EL (cell line): ENCODE measurements at regions not wholly inside any gene's neighbourhood (a gene's known extent, or its start where the extent isn't known, plus 50 kb on each side); places are given as distances from the start of the nearest gene placed in this dataset.

Experiments
- DNase-seq: peaks from one replicate; pipeline ENCODE4 v3.0.0-alpha.2; 2016

DNA sequence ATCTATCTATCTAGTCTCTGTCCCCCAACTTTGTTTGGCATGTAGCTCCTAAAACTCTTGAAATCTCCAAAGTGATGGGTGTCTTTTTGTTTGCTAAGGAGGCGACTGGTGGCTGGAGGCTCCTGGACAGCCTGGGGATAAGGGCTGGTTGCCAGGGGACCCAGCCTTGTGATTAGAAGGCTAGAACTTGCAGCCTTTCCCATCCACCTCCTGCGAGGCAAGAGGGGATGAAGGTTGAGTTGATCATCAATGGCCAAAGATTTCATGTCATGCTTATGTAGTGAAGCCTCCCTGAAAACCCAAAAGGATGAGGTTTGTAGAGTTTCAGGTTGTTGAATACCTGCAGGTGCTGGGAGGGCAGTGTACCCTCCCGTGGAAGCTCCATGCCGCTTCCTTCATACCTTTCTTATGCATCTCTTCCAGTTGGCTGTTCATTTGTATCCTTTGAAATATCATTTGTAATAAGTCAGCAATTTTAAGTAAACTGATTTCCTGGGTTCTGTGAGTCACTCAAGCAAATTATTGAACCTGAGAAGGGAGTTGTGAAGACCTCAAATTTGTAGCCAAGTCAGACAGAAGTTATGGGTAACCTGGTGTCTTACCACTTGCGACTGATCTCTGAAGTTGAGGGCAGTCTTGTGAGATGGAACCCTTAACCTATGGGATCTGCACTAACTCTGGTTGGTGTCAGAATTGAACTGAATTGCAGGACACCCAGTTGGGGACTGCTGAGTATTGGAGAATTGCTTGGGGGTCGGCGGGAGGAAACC lies 202.4 kb downstream of the SEC14L1 start:
- no peak for DNase-seq

GRCh38 chr17:77344038-77344437 lies 203.3 kb downstream of the SEC14L1 start:
- no peak for DNase-seq

DNA sequence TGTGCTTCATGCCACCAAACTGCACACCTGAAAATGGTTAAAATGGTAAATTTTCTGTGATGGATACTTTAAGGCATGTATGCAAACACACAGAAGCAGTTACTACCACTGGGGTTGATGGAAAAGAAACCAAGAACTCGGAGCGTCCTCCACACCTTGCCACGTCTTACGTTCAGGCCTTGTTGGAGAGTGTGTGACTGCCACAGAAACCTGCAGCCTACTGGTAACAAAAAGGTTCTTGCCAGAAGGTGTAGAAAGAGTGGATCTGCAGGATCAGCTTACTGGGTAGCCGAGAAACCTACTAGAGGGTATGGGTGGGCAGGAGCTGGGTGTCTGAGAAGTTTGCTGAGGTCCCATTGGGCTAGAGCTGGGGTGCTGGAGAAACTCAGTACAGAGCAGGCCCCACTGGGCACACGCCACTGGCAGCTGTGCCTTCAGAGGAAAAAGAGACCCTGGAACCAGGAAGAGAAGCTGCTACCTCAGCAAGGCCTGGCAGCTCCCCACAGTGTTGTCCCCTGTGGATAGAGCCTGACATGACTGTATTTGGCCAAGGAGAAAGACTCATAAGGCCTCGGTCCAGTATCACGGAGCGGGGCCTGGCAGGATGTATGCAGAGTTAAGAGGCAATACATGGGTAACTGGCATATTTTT lies 204.6 kb downstream of the SEC14L1 start:
- no peak for DNase-seq

DNA sequence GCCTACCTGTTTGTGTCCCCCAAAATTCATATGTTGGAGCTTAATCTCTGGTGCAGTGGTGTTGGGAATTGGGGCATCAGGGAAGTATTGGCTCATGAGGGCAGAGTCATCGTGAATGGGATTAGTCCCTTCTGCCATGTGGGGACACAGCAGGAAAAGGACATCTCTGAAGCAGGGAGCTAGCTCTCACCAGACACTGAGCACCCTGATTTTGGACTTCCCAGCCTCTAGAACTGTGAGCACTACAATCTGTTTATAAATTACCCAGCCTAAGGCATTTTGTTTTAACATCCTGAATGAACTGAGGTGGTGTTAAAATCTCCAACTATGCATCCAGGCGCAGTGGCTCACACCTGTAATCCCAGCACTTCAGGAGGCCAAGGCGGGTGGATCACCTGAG lies 206.0 kb downstream of the SEC14L1 start:
- DNase-seq: no peak

DNA sequence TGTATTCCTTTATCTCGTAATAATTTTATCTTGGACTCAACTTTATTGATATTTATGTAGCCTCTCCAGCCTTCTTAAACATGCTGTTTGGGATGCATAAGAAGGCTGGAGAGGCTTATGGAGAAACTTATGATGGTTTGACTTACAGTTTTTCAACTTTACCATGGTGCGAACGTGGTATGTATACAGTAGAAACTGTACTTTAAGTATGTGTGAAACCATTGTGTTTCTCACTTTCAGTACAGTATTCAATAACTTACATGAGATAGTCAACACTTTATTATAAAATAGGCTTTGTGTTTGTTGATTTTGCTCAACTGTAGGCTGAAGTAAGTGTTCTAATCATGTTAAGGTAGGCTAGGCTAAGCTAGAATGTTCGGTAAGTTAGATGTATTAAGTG lies 206.8 kb downstream of the SEC14L1 start:
- no peak for DNase-seq

DNA sequence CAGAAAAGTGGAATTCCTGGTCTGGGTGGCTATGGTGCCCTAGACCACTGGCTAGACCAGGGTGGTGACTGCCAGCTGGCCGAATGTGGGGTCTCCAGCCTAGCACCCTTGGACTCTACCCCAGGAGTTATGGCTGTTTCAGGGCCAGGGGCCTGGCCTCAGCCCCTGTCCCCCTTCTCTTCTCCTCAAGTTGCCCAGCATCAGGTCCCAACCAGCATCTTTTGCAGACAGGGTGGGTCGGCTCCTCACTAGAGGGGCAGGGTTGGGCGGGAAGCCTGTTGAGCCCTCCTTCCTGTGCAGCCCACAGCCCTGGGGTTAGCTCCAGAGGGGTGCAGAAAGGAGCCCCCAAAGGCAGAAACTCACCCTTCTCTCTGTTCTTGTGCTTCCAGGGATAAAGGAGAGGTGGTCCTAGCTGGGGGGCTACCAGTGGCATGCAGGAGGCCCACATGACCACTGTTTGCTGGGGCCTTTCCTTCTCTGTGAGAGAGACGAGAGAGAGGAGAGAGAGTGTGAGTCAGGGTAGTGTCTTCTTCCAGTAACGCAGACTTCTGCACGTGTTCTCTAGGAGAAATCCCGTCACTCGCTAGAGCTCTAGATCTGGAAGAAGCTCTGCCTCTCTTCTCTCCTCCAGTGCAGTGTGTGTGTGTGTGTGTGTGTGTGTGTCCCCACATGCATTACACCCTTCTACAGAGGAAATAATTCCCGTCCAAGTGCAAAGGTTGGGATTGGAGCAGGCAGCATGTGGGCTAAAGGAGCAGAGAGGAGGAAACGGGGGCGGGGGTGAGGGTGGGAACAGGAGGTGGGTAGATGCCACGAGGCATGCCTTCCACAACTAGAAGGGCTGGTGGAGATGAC lies 209.4 kb downstream of the SEC14L1 start:
- peak; percentile 54 for DNase-seq

DNA sequence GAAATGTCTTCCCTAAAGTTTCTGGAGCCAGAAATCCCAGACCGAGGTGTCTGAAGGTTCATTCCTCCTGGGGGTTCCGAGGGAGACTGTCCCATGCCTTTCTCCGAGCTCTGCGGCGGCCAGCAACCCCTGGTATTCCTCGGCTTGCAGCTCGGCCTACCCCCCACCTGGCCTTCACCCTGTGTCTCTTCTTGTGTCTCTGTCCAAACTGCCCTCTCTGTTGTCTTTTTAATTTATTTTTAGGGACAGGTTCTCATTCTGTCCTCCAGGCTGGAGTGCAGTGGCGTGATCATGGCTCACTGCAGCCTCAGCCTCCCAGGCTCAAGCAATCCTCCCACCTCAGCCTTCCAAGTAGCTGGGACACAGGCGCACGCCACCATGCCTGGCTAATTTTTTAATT lies 211.7 kb downstream of the SEC14L1 start:
- DNase-seq: no peak

DNA sequence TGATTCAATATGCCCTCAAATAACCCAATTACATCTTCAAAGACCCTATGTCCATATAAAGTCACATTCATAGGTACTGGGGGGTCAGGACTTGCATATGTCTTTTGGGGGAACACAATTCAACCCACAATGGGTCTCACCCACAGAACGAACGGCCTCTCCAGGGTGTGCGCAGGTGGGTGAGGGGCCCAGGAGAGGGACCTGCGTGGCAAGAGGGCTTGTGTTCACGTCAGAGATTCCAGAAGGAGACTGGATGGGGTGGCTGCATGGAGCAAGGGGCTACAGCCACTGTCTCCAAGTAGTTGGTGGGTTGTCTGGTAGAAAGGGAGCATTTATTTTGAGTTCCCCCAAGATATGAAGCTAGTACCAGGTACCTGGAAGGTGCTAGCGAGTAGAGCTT lies 212.2 kb downstream of the SEC14L1 start:
- no peak for DNase-seq

- DNase-seq: peak; percentile 24
Observed at GRCh38 chr17:77353684-77354419, 213.1 kb downstream of the SEC14L1 start.

- no peak for DNase-seq
Observed at GRCh38 chr17:77354420-77354669, 213.6 kb downstream of the SEC14L1 start.

DNA sequence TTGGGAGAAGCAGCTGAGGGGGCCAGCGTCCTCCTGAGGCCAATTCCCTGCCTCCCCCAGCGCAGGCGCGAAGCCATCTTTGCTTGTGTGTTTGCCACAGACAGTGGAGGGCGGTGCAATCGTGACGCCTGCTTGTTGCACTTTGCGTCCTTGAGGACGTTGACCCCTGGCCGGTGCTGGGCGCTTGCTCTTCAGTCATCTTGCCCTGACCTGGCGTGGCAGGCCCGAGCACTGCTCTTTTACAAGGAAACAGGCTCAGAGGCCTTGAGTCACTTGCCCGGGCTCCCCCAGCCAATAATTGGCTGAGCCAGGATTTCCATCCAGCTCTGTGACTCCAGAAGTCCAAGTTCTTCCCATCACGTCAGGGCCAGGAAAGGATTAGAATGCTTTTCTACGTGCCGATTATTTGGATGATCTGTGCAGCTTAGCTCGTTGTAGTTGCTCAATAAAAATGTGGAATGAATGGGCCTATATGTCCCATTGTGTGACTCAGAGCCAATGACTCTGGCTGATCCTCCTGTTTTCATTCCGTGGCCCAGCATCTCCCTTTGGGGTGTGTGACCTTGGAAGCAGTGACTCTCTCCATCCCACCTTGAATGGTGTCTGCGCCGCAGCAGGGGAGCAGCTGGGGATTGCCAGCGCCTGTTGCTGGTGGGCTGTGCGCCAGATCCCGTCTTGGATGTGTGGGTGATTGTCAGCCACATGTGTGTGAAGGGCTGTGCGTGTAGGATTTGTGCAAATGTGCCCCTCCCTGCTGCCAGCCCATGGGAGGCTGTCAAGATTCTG lies 214.1 kb downstream of the SEC14L1 start:
- DNase-seq: peak; percentile 97

- peak; percentile 50 for DNase-seq
Observed at GRCh38 chr17:77356109-77356689, 215.4 kb downstream of the SEC14L1 start.

DNA sequence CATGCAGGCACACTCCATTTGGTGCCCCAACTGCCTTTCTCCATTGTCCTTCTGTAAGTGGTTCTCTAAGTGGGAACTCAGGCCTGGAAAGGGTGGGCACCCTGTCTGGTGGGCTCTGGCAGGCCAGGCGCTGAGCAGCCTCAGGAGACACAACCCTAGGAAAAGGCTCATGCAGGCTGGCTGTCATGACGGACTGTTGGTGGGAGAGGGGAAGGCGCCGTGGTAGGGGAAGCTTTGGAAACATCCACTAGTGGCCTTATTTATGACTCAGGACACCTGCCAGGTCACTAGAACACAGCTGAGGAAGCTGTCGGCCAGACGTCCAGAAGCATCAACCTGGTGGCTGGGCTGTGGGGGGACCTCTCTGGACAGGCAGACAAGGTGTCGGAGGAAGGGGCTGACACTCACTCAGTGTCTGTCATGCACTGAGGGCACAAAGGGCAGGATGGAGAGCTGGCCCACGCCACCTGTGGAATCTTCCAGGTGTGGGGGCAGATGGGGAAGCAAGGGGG lies 216.0 kb downstream of the SEC14L1 start:
- no peak for DNase-seq

DNA sequence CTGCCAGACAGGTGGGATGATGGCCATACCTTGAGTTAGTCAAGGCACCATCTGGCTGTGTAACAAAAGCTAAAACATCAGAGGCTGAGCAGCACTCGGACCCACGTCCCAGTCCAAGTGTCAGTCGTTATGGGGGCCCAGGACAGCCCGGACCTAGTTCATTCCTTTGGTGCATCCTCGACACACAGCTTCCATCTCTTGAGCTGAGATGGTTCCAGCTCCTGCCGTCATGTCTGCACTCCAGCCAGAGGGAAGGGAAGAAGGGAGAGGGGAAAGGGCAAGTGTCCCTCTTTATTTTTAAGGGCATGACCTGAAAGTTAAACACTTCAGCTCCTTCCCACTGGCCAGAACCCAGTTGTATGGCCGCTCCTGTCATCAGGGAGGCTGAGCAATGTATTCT lies 218.0 kb downstream of the SEC14L1 start:
- DNase-seq: no peak

DNA sequence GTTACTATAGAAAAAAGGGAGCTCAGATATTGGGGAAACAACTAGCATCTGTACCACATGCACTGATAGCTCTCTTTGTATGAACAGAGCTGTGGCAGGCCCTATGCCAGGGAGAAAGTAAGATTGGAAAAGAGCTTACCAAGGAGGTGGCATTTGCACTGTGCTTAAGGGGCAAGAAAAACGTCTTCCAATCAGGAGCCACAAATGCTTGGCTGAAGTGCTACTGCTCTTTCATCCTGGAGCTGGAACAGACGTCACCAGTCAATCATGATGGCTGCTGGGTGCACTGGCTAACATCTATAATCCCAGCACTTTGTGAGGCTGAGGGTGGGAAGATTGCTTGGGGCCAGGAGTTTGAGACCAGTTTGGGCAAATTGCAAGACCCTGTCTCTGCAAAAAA lies 218.5 kb downstream of the SEC14L1 start:
- no peak for DNase-seq

- no peak for DNase-seq
Observed at GRCh38 chr17:77361986-77362620, 221.3 kb downstream of the SEC14L1 start.

DNA sequence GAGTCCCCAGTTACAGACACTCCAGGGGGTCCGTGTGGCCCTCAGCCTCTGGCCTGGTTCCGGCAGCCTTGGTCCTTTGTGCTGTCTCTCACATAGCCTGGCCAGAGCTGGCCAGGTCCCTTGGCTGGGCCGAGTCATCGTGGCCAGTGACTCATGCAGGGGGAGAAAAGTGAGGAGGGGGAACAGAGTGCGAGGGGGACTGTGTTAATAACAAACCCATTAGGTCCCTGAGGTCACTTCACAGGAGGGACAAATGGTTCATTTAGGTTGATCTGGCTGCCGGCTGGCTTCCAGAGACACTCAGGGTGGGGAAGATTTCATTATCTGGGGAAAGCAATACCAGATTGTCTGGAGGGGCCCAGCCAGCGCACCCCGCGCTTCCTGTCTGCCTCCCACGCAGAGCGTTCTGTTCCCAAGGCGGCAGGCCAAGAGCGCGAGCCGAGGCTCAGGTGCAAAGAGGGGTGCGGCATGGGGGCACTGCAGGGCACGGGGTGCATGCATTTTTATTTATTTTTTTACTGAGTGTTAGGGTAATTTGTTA lies 223.1 kb downstream of the SEC14L1 start:
- DNase-seq: peak; percentile 54

- DNase-seq: no peak
Observed at GRCh38 chr17:77364381-77364911, 223.7 kb downstream of the SEC14L1 start.

GRCh38 chr17:77364941-77365583 lies 224.3 kb downstream of the SEC14L1 start:
- no peak for DNase-seq

DNA sequence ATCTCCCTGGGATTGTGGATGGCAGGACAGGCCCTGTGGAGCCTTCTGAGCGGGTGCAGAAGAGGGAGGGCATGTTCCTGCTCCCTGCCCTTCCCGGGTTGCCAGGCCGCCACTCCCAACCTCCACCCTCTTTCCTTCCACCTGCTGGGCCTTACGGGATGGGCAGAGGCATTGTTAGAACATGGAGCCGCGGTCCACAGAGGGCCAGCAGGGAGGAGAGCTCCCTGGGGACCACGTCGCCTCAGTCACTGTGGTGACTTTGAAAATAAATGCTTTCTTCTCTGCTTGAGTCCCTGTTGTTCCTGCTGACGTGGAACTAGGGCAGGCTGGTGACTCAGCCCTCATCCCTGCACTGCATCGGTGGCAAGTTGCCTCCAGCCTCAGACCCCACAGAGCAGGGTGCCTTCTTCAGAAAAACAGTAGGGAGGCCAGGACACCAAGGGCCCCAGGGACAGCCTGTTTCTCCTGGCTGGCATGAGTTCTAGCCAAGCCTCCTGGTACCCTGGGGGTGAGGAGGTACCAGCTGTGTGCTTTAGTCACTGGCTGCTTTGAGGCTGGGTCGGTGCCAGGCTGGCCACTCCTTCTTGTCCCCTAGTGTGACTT lies 224.9 kb downstream of the SEC14L1 start:
- peak; percentile 90 for DNase-seq
